HUES48 (cell line): ENCODE measurements at regions not wholly inside any gene's neighbourhood (a gene's known extent, or its start where the extent isn't known, plus 50 kb on each side); places are given as distances from the start of the nearest gene placed in this dataset.

Experiments
- H3K27ac ChIP-seq: one replicate; pipeline ENCODE4 v1.7.0; 2013; ENCODE audit warnings: low read depth, low read length, inconsistent platforms
- H3K27me3 ChIP-seq: 2 replicates; pipeline ENCODE4 v1.6.1; 2013; ENCODE audit warnings: mild to moderate bottlenecking, low read length; ENCODE audit not compliant: control insufficient read depth, insufficient read depth
- H3K36me3 ChIP-seq: 2 replicates; pipeline ENCODE4 v1.6.1; 2013; ENCODE audit warnings: low read length; ENCODE audit not compliant: control insufficient read depth, insufficient read depth
- H3K4me1 ChIP-seq: 2 replicates; pipeline ENCODE4 v1.6.1; 2013; ENCODE audit warnings: mild to moderate bottlenecking, low read length; ENCODE audit not compliant: control insufficient read depth, insufficient read depth
- H3K4me3 ChIP-seq: 2 replicates; pipeline ENCODE4 v1.5.1; 2013; ENCODE audit warnings: mild to moderate bottlenecking, low read depth, low read length
- H3K9ac ChIP-seq: 2 replicates; pipeline ENCODE4 v1.6.1; 2013; ENCODE audit warnings: mild to moderate bottlenecking, low read depth, low read length, moderate library complexity
- H3K9me3 ChIP-seq: 2 replicates; pipeline ENCODE4 v1.6.1; 2013; ENCODE audit warnings: low read length; ENCODE audit not compliant: control insufficient read depth, insufficient read depth

DNA sequence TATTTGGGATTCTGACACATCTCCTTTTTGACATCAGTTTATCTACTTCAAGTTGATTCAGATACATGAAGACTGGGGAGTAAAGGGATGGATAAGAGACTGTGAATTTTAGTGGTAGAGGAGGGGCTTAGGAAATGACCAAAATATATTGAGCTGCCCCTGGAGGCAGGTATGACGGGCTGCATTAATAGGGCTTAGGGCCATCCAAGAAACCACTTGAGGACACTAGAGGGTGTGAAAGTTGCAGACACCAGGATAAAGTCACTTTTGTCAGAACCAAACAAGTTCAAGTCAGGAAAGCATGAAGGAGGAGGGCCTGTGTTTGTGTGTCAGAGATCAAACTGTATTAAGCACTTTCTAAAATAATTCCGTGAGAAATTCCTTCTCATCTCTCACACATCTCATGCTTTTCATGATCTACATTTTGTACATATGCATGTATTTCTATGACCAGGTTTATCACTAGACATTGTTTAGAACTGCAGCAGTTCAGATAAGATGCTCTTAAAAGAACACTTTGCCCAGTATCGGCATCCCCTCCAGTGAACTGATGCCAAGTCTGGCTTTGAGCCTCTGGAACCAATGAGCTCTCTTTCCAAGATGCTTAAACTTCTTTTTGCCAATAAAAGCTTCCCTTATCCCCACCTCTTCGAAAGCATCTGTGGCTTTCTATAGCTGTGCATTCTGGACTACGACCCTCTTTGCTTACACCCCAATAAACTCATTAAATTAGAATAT is 136.9 kb downstream of the SLC38A1 start:
- no peak overlapping the region for H3K4me3 ChIP-seq
- H3K36me3 ChIP-seq, result no peaks in the 10 kb centered on the region
- H3K4me1 ChIP-seq, result no peaks in the 10 kb centered on the region
- H3K27me3 ChIP-seq, result no peaks in the 10 kb centered on the region
- H3K27ac ChIP-seq, result no peak overlapping the region
- no peak overlapping the region for H3K9ac ChIP-seq
- H3K9me3 ChIP-seq, result no peaks in the 10 kb centered on the region

DNA sequence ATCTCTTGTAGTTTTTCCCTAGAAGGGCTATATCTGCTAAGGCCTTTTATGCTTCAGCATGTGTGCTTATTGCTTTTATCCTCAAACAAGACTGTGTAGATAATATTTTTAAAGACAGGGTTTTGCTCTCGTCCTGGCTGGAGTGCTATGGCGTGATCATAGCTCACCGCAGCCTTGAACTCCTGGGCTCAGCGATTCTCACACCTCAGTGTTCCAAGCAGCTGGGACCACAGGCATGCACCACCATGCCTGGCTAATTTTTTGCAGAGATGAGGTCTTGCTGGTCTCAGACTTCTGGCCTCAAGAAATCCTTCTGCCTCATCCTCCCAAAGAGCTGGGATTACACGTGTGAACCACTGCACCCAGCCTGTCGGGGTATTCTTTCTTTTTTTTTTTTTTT is 137.3 kb upstream of the SCAF11 start:
- Histone ChIP-seq H3K9me3 (no peaks in the 10 kb centered on the region), H3K36me3 (no peaks in the 10 kb centered on the region), H3K4me1 (0 out of 2 replicates have a peak, but pooled peaks cover 3% of the 10 kb centered on the region), H3K27me3 (no peaks in the 10 kb centered on the region), H3K27ac (no peak overlapping the region), H3K4me3 (no peak overlapping the region), H3K9ac (no peak overlapping the region)

- no peak overlapping the region for H3K4me3 ChIP-seq
- 0 out of 2 replicates have a peak, but pooled peaks cover 3% of the 10 kb centered on the region for H3K4me1 ChIP-seq
- H3K9me3 ChIP-seq, result no peaks in the 10 kb centered on the region
- no peaks in the 10 kb centered on the region for H3K27me3 ChIP-seq
- H3K27ac ChIP-seq, result no peak overlapping the region
- no peak overlapping the region for H3K9ac ChIP-seq
- no peaks in the 10 kb centered on the region for H3K36me3 ChIP-seq
Measured at GRCh38 chr12:46126050-46126727, 135.8 kb upstream of the SCAF11 start.

- Histone ChIP-seq H3K4me1 (0 out of 2 replicates have a peak, but pooled peaks cover 3% of the 10 kb centered on the region), H3K27me3 (no peaks in the 10 kb centered on the region), H3K36me3 (no peaks in the 10 kb centered on the region), H3K9me3 (no peaks in the 10 kb centered on the region), H3K27ac (no peak overlapping the region), H3K9ac (no peak overlapping the region), H3K4me3 (peak overlapping the region; percentile 35)
Measured at GRCh38 chr12:46124848-46125619, 134.7 kb upstream of the SCAF11 start.

DNA sequence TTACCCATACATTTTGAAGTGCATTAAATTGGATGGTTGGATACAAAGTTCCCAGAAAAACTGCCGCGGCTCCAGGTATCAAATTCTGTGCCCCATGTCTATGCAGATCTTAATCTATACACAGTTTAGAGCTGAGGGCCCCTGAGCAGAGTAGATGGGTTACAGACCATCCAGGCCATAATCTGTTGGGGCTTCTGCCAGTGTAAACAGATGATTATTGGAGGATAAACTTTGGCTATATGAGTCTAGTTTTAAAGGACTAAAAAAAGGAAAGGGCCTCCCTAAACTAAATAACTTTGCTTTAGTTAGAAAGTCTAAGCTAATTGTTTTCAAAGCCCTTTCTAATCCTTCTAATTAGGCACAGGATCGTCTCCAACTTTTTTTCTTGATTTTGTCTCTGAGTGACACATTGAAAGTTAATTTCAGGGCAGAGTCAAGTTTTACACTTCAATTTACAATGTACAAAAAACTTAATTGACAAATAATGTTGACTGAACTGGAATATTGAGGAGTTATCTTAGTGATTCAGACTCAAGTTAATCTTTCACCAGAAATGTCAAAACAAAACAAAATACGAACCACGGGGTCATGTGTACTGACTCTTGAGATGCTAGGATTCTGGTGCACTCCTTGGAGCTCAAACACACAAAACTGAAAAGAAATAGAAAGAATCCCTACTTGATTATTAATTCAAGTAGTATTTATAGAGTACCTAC is 133.9 kb upstream of the SCAF11 start:
- Histone ChIP-seq H3K27me3 (no peaks in the 10 kb centered on the region), H3K4me1 (0 out of 2 replicates have a peak, but pooled peaks cover 3% of the 10 kb centered on the region), H3K9ac (no peak overlapping the region), H3K27ac (no peak overlapping the region), H3K9me3 (no peaks in the 10 kb centered on the region), H3K4me3 (no peak overlapping the region), H3K36me3 (no peaks in the 10 kb centered on the region)

DNA sequence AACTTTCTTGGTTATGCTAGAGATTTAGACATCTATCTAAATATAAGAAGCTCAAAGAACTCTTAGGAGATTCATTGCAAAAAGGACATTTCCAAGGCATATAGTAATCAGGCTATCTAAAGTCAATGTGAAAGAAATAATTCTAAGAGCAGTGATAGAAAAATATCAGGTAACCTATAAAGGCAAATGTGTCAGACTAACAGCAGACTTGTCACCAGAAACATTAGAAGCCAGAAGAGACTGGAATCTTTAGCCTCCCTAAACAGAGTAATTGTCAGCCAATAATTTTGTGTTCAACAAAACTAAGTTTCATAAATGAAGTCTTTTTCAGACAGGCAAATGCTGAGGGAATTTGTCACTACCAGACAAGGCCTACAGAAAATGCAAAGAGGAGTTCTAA is 122.0 kb upstream of the SCAF11 start:
- Histone ChIP-seq H3K4me1 (no peaks in the 10 kb centered on the region), H3K27ac (no peak overlapping the region), H3K9me3 (0 out of 2 replicates have a peak, but pooled peaks cover 3% of the 10 kb centered on the region), H3K36me3 (no peaks in the 10 kb centered on the region), H3K4me3 (no peak overlapping the region), H3K9ac (no peak overlapping the region), H3K27me3 (no peaks in the 10 kb centered on the region)

GRCh38 chr12:46111715-46112114 is 121.3 kb upstream of the SCAF11 start:
- no peak overlapping the region for H3K27ac ChIP-seq
- no peaks in the 10 kb centered on the region for H3K4me1 ChIP-seq
- H3K27me3 ChIP-seq, result no peaks in the 10 kb centered on the region
- no peak overlapping the region for H3K4me3 ChIP-seq
- no peaks in the 10 kb centered on the region for H3K36me3 ChIP-seq
- no peak overlapping the region for H3K9ac ChIP-seq
- 0 out of 2 replicates have a peak, but pooled peaks cover 3% of the 10 kb centered on the region for H3K9me3 ChIP-seq

- Histone ChIP-seq H3K27ac (no peak overlapping the region), H3K27me3 (no peaks in the 10 kb centered on the region), H3K4me3 (no peak overlapping the region), H3K36me3 (no peaks in the 10 kb centered on the region), H3K4me1 (no peaks in the 10 kb centered on the region), H3K9ac (no peak overlapping the region), H3K9me3 (0 out of 2 replicates have a peak, but pooled peaks cover 3% of the 10 kb centered on the region)
Measured at GRCh38 chr12:46110928-46111699, 120.7 kb upstream of the SCAF11 start.

DNA sequence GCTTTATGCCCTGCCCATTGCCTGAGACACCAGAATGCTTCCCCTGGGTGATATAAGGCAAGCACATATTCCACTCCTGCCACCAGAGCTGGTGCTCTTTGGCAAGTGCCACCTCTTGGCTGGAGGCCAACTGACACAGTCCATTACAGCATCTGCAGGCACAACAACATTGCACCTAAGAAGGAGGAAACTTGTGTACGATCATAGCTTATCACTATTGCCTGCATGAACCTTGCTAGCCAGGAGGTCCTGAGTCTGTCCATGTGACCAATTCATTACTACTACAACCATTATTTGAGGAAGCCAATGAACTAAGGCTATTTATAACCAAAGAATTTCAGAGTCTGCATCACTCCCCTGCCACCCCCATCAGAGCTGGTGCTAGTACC is 119.8 kb upstream of the SCAF11 start:
- Histone ChIP-seq H3K4me3 (no peak overlapping the region), H3K9me3 (0 out of 2 replicates have a peak, but pooled peaks cover 3% of the 10 kb centered on the region), H3K9ac (no peak overlapping the region), H3K27ac (no peak overlapping the region), H3K27me3 (no peaks in the 10 kb centered on the region), H3K4me1 (no peaks in the 10 kb centered on the region), H3K36me3 (no peaks in the 10 kb centered on the region)
